ENCODE measurements at regions not wholly inside any gene's neighbourhood (a gene's known extent, or its start where the extent isn't known, plus 50 kb on each side); places are given as distances from the start of the nearest gene placed in this dataset.

DNA sequence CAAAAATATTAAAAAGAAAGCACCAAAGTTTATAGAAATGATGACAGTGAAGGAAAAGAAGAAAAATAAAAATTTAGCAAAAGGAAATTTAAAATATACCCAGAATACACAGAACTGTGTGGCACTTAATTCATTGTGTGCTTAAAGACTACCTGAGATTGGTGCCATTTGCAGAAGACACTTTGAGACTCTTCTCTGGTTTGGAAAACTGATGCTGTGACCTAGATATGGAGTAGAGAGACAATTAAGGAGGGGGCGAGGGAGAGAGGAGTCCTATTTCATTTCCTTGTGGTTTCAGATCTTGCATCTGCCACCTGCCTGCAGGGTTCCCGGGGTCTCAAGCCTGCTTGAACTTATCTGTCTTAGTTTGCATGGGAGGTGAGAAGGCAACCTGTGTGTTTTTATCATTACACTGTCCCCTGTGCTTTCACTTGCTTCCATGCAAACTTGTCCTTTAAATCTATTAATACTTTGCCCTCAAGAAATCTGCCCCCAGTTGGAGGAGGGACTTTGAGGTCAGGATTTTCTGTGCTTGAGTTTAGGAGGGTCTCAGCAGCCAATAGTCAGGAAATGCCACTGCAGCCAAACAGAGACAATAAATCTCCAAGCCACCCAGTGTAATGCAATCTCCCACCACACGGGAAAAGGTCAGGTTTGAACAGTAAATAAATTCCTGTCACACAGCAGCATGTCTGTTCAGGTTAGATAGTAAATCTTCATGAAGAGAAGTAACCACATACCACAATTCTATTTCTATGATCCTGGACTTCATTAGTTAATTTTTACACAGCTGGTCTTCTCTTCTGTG, 119.4 kb downstream of the CAND1 start:
- DNase-seq = peak; percentile 44
- Histone ChIP-seq H2BK20ac (ENCODE audit: low read depth, low read length, poor library complexity, severe bottlenecking) (no peak overlapping the region), H3K79me1 (ENCODE audit: insufficient read depth, low read depth, low read length, poor library complexity, severe bottlenecking) (no peaks in the 10 kb centered on the region), H3K27me3 (ENCODE audit: insufficient read depth, low read length) (no peaks in the 10 kb centered on the region), H2BK12ac (ENCODE audit: insufficient read length, low read depth, low read length) (no peak overlapping the region), H3K56ac (ENCODE audit: insufficient read length, low read depth, low read length) (no peak overlapping the region), H3K18ac (ENCODE audit: insufficient read length, low read depth, low read length) (no peak overlapping the region), H4K5ac (ENCODE audit: insufficient read length, low read depth, low read length) (no peak overlapping the region), H4K20me1 (ENCODE audit: control insufficient read depth, insufficient read depth, insufficient read length) (no peaks in the 10 kb centered on the region), H3K79me2 (ENCODE audit: insufficient read depth, low read length) (no peaks in the 10 kb centered on the region), H3K9me3 (ENCODE audit: control insufficient read depth, low read depth, low read length) (no peaks in the 10 kb centered on the region), H3K4me1 (ENCODE audit: insufficient read depth, low read length) (no peaks in the 10 kb centered on the region), H4K8ac (replicated peaks; ENCODE audit: insufficient read length, low read depth, low read length) (no peak overlapping the region), H2BK120ac (ENCODE audit: low read depth, low read length, poor library complexity, severe bottlenecking) (no peak overlapping the region), H3K9ac (ENCODE audit: extremely low read depth, insufficient read length, low read length) (no peak overlapping the region), H4K91ac (ENCODE audit: insufficient read length, low read depth, low read length) (no peak overlapping the region), H2AK5ac (ENCODE audit: insufficient read length, low read length) (no peak overlapping the region), H3K23me2 (ENCODE audit: insufficient read length, low read depth, low read length, poor library complexity, severe bottlenecking) (no peaks in the 10 kb centered on the region), H2AFZ (ENCODE audit: low read length) (no peak overlapping the region), H3T11ph (ENCODE audit: low read length) (no peak overlapping the region), H3K27ac (ENCODE audit: insufficient read length, low read depth, low read length) (no peak overlapping the region), H3K14ac (ENCODE audit: insufficient read depth, low read length) (no peak overlapping the region), H2BK15ac (ENCODE audit: low read depth, low read length) (no peak overlapping the region), H3K23ac (ENCODE audit: insufficient read length, low read depth, low read length) (no peak overlapping the region), H3K4ac (ENCODE audit: low read depth, low read length) (no peak overlapping the region), H3K4me2 (ENCODE audit: insufficient read depth, insufficient read length, low read length) (no peak overlapping the region), H2BK5ac (ENCODE audit: insufficient read length, low read length) (no peak overlapping the region)
- no CpG with 5 or more reads among the region's 3 CpGs for WGBS (ENCODE audit: extremely low coverage, insufficient read length, low lambda C conversion rate)
- H3K9me3 Mint-ChIP-seq = no peaks in the 10 kb centered on the region
- H3K27ac Mint-ChIP-seq = peak overlapping the region in 2 of 3 experiments; percentile 6 to 27; a peak in 3 of 7 replicates
- TF ChIP-seq, protein P1, sequence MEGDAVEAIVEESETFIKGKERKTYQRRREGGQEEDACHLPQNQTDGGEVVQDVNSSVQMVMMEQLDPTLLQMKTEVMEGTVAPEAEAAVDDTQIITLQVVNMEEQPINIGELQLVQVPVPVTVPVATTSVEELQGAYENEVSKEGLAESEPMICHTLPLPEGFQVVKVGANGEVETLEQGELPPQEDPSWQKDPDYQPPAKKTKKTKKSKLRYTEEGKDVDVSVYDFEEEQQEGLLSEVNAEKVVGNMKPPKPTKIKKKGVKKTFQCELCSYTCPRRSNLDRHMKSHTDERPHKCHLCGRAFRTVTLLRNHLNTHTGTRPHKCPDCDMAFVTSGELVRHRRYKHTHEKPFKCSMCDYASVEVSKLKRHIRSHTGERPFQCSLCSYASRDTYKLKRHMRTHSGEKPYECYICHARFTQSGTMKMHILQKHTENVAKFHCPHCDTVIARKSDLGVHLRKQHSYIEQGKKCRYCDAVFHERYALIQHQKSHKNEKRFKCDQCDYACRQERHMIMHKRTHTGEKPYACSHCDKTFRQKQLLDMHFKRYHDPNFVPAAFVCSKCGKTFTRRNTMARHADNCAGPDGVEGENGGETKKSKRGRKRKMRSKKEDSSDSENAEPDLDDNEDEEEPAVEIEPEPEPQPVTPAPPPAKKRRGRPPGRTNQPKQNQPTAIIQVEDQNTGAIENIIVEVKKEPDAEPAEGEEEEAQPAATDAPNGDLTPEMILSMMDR (conservative IDR thresholded peaks at IDR 0.05) = peak; percentile 53
- H3K4me3 Mint-ChIP-seq = no peak overlapping the region; a peak in 1 of 5 replicates
- H3K36me3 Mint-ChIP-seq (ENCODE audit: insufficient read depth in 1 of 3, low read depth in 3 of 3) = no peaks in the 10 kb centered on the region
- H3K27me3 Mint-ChIP-seq (ENCODE audit: low read depth) = no peaks in the 10 kb centered on the region
- peaks cover 10 to 15% of the 10 kb centered on the region in 2 experiments for H3K4me1 Mint-ChIP-seq
